GM23338 (cell line): ENCODE measurements at regions not wholly inside any gene's neighbourhood (a gene's known extent, or its start where the extent isn't known, plus 50 kb on each side); places are given as distances from the start of the nearest gene placed in this dataset.
A peak's percentile ranks its signal among the peaks of the same experiment; 100 is the strongest.

ENCODE experiments used
- ATAC-seq: fragments of 200-7000 bp; cut with Tn5 transposase; 3 replicates; pipeline ENCODE4 v1.9.1; 2020
- DNase-seq: peaks from one replicate; pipeline ENCODE4 v3.0.0-alpha.2; 2015; ENCODE audit warnings: low spot score
- H2AFZ ChIP-seq: fragments of 200-600 bp; sonication (generic); 2 replicates; pipeline ENCODE4 v1.8.0; 2016; ENCODE audit warnings: antibody characterized with exemption, mild to moderate bottlenecking, moderate library complexity
- H3F3A ChIP-seq: fragments of 200-600 bp; sonication (generic); replicated peaks from 2 replicates; pipeline ENCODE4 v1.8.0; 2017; ENCODE audit warnings: antibody characterized with exemption, mixed run types, low read depth
- H3K27ac ChIP-seq: fragments of 200-600 bp; sonication (generic); 2 replicates; pipeline ENCODE4 v1.6.1; 2016; ENCODE audit warnings: low read depth
- H3K27me3 ChIP-seq: fragments of 200-600 bp; sonication (generic); 2 replicates; pipeline ENCODE4 v1.8.0; 2016; ENCODE audit warnings: mild to moderate bottlenecking, mixed run types, moderate library complexity; ENCODE audit not compliant: insufficient read depth
- H3K36me3 ChIP-seq: fragments of 200-600 bp; sonication (generic); 2 replicates; pipeline ENCODE4 v1.8.0; 2016; ENCODE audit warnings: mild to moderate bottlenecking; ENCODE audit not compliant: insufficient read depth
- H3K4me1 ChIP-seq: fragments of 200-600 bp; sonication (generic); 2 replicates; pipeline ENCODE4 v1.8.0; 2016; ENCODE audit warnings: mild to moderate bottlenecking, moderate library complexity; ENCODE audit not compliant: insufficient read depth
- H3K4me2 ChIP-seq: fragments of 200-600 bp; sonication (generic); 2 replicates; pipeline ENCODE4 v1.7.1; 2017; ENCODE audit warnings: mixed run types
- H3K4me3 ChIP-seq: fragments of 200-600 bp; sonication (generic); 2 replicates; pipeline ENCODE4 v1.6.1; 2016; ENCODE audit warnings: mixed run types
- H3K79me2 ChIP-seq: fragments of 200-600 bp; sonication (generic); replicated peaks from 2 replicates; pipeline ENCODE4 v1.8.0; 2017; ENCODE audit warnings: mild to moderate bottlenecking; ENCODE audit not compliant: insufficient read depth
- H3K9me2 ChIP-seq: fragments of 200-600 bp; sonication (generic); 2 replicates; pipeline ENCODE4 v1.8.0; 2017; ENCODE audit not compliant: insufficient read depth
- H4K20me1 ChIP-seq: fragments of 200-600 bp; sonication (generic); replicated peaks from 2 replicates; pipeline ENCODE4 v1.8.0; 2017; ENCODE audit warnings: mild to moderate bottlenecking; ENCODE audit not compliant: insufficient read depth
- H3K27ac Mint-ChIP-seq: 2 replicates; pipeline ENCODE4 v1.8.0; 2020; ENCODE audit warnings: inconsistent platforms, mild to moderate bottlenecking, moderate library complexity, mixed read lengths
- H3K27me3 Mint-ChIP-seq: 3 replicates; pipeline ENCODE4 v1.8.0; 2022; ENCODE audit warnings: low read depth, mild to moderate bottlenecking, moderate library complexity, mixed read lengths, inconsistent platforms; ENCODE audit not compliant: insufficient read depth, poor library complexity
- H3K36me3 Mint-ChIP-seq: 3 replicates; pipeline ENCODE4 v1.8.0; 2021; ENCODE audit warnings: low read depth, mild to moderate bottlenecking, inconsistent platforms, moderate library complexity, mixed read lengths
- H3K4me1 Mint-ChIP-seq: 3 replicates; pipeline ENCODE4 v1.8.0; 2020; ENCODE audit warnings: mild to moderate bottlenecking, inconsistent platforms, mixed read lengths
- H3K4me3 Mint-ChIP-seq: 3 replicates; pipeline ENCODE4 v1.8.0; 2021; ENCODE audit warnings: moderate library complexity, mild to moderate bottlenecking, inconsistent platforms, mixed read lengths
- H3K9me3 Mint-ChIP-seq: 3 replicates; pipeline ENCODE4 v1.8.0; 2020; ENCODE audit warnings: moderate library complexity, mild to moderate bottlenecking, inconsistent platforms, mixed read lengths
- CTCF ChIP-seq, 2 experiments: fragments of 200-600 bp in 1 of 2; sonication (generic) in 1 of 2; conservative IDR thresholded peaks; 2 replicates each; pipeline versions ENCODE4 v1.5.1 to v1.6.1; 2016 to 2017; ENCODE audit warnings: antibody characterized with exemption in 2 of 2, low read depth in 2 of 2, mild to moderate bottlenecking in 2 of 2, moderate library complexity in 1 of 2
- EZH2 ChIP-seq: fragments of 200-600 bp; sonication (generic); IDR thresholded peaks from one replicate; pipeline ENCODE4 v1.8.0; 2017; ENCODE audit warnings: antibody characterized with exemption, mild to moderate bottlenecking, low read depth; ENCODE audit not compliant: unreplicated experiment
- NANOG ChIP-seq: IDR thresholded peaks from 2 replicates; pipeline ENCODE4 v1.6.1; 2016; ENCODE audit warnings: antibody characterized with exemption, borderline replicate concordance
- TF ChIP-seq, protein P1 (sequence below): fragments of 250-450 bp; sonication (Bioruptor Pico); IDR thresholded peaks from 2 replicates; pipeline ENCODE4 v1.5.0; 2020; ENCODE audit warnings: mild to moderate bottlenecking, moderate library complexity

- TF ChIP-seq, protein P1, sequence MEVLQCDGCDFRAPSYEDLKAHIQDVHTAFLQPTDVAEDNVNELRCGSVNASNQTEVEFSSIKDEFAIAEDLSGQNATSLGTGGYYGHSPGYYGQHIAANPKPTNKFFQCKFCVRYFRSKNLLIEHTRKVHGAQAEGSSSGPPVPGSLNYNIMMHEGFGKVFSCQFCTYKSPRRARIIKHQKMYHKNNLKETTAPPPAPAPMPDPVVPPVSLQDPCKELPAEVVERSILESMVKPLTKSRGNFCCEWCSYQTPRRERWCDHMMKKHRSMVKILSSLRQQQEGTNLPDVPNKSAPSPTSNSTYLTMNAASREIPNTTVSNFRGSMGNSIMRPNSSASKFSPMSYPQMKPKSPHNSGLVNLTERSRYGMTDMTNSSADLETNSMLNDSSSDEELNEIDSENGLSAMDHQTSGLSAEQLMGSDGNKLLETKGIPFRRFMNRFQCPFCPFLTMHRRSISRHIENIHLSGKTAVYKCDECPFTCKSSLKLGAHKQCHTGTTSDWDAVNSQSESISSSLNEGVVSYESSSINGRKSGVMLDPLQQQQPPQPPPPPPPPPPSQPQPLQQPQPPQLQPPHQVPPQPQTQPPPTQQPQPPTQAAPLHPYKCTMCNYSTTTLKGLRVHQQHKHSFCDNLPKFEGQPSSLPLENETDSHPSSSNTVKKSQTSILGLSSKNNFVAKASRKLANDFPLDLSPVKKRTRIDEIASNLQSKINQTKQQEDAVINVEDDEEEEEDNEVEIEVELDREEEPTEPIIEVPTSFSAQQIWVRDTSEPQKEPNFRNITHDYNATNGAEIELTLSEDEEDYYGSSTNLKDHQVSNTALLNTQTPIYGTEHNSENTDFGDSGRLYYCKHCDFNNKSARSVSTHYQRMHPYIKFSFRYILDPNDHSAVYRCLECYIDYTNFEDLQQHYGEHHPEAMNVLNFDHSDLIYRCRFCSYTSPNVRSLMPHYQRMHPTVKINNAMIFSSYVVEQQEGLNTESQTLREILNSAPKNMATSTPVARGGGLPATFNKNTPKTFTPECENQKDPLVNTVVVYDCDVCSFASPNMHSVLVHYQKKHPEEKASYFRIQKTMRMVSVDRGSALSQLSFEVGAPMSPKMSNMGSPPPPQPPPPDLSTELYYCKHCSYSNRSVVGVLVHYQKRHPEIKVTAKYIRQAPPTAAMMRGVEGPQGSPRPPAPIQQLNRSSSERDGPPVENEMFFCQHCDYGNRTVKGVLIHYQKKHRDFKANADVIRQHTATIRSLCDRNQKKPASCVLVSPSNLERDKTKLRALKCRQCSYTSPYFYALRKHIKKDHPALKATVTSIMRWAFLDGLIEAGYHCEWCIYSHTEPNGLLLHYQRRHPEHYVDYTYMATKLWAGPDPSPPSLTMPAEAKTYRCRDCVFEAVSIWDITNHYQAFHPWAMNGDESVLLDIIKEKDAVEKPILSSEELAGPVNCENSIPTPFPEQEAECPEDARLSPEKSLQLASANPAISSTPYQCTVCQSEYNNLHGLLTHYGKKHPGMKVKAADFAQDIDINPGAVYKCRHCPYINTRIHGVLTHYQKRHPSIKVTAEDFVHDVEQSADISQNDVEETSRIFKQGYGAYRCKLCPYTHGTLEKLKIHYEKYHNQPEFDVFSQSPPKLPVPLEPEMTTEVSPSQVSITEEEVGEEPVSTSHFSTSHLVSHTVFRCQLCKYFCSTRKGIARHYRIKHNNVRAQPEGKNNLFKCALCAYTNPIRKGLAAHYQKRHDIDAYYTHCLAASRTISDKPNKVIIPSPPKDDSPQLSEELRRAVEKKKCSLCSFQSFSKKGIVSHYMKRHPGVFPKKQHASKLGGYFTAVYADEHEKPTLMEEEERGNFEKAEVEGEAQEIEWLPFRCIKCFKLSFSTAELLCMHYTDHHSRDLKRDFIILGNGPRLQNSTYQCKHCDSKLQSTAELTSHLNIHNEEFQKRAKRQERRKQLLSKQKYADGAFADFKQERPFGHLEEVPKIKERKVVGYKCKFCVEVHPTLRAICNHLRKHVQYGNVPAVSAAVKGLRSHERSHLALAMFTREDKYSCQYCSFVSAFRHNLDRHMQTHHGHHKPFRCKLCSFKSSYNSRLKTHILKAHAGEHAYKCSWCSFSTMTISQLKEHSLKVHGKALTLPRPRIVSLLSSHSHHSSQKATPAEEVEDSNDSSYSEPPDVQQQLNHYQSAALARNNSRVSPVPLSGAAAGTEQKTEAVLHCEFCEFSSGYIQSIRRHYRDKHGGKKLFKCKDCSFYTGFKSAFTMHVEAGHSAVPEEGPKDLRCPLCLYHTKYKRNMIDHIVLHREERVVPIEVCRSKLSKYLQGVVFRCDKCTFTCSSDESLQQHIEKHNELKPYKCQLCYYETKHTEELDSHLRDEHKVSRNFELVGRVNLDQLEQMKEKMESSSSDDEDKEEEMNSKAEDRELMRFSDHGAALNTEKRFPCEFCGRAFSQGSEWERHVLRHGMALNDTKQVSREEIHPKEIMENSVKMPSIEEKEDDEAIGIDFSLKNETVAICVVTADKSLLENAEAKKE (CRISPR knock-in tag), result no peak
- TF ChIP-seq NANOG (no peak), EZH2 (no peak), CTCF (conservative IDR thresholded peaks at IDR 0.05; ENCODE audit: low read depth in 2 of 2) (no peak)
Observed at GRCh38 chr6:63446405-63446804, 125.9 kb upstream of the LOC128125822 start (continued).

GRCh38 chr6:63447134-63447533 is 125.1 kb upstream of the LOC128125822 start:
- no peak overlapping the region for H3K4me2 ChIP-seq
- H2AFZ ChIP-seq, result peak overlapping the region; percentile 56; the same call in 1 of the 2 replicates
- H3K36me3 ChIP-seq, result no peaks in the 10 kb centered on the region
- TF ChIP-seq EZH2 (no peak), CTCF (conservative IDR thresholded peaks at IDR 0.05; ENCODE audit: low read depth in 2 of 2) (no peak)
- DNase-seq (no peak), ATAC-seq (no peak)
- Mint-ChIP-seq H3K9me3 (peaks cover 40% of the 10 kb centered on the region), H3K4me1 (no peaks in the 10 kb centered on the region), H3K27ac (no peak overlapping the region), H3K27me3 (no peaks in the 10 kb centered on the region), H3K4me3 (no peak overlapping the region), H3K36me3 (peaks cover 4% of the 10 kb centered on the region; the same call in 1 of the 3 replicates)
- H3K4me3 ChIP-seq, result no peak overlapping the region
- H3K27me3 ChIP-seq, result no peaks in the 10 kb centered on the region
- no peaks in the 10 kb centered on the region for H3K79me2 ChIP-seq
- no peaks in the 10 kb centered on the region for H3K4me1 ChIP-seq
- H3K9me2 ChIP-seq, result no peaks in the 10 kb centered on the region
- no peaks in the 10 kb centered on the region for H4K20me1 ChIP-seq
- H3K27ac ChIP-seq, result no peak overlapping the region
- H3F3A ChIP-seq, result no peaks in the 10 kb centered on the region
